BE2C (cell line): ENCODE measurements at regions not wholly inside any gene's neighbourhood (a gene's known extent, or its start where the extent isn't known, plus 50 kb on each side); places are given as distances from the start of the nearest gene placed in this dataset.

ENCODE experiments used
- DNase-seq: peaks from one replicate; pipeline ENCODE4 v3.0.0-alpha.2; 2020
- H3K27me3 ChIP-seq: fragments of 250-450 bp; sonication (Bioruptor Pico); 2 replicates; pipeline ENCODE4 v1.5.1; 2020; ENCODE audit warnings: mild to moderate bottlenecking
- H3K36me3 ChIP-seq: fragments of 250-450 bp; sonication (Bioruptor Pico); 2 replicates; pipeline ENCODE4 v1.5.1; 2020; ENCODE audit warnings: mild to moderate bottlenecking
- H3K4me1 ChIP-seq: fragments of 250-450 bp; sonication (Bioruptor Pico); 2 replicates; pipeline ENCODE4 v1.5.1; 2020
- H3K4me3 ChIP-seq: 2 replicates; pipeline ENCODE4 v1.5.1; 2011; ENCODE audit warnings: low read depth, low read length
- H3K9me3 ChIP-seq: fragments of 250-450 bp; sonication (Bioruptor Pico); 2 replicates; pipeline ENCODE4 v1.5.1; 2020
- TF ChIP-seq, protein P1 (sequence below): IDR thresholded peaks from 2 replicates; pipeline ENCODE4 v1.5.1; 2012; ENCODE audit warnings: mild to moderate bottlenecking, low read depth, low read length

DNA sequence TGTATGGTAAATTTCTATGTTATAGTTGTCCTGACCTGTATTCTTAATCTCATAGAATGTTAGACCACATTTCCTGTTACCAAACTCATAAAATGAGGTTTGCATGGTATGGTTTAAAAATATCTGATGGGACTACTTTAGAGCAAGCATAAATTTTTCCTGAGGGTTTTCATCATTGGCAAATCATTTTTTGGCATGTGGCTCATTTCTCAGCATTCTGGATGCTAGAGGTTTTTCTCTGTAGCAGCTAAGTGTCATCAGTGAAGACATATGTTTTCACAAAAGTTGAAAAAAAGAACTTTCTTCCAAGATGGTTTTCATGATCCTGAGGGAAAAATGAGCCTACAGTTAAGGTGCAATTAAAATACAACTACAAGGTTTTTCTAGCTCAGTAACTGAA is 503.5 kb upstream of the FAM47C start:
- Histone ChIP-seq H3K4me1 (no peaks in the 10 kb centered on the region), H3K27me3 (no peaks in the 10 kb centered on the region), H3K4me3 (no peak overlapping the region), H3K36me3 (no peaks in the 10 kb centered on the region), H3K9me3 (no peaks in the 10 kb centered on the region)
- no peak for DNase-seq
- TF ChIP-seq, protein P1, sequence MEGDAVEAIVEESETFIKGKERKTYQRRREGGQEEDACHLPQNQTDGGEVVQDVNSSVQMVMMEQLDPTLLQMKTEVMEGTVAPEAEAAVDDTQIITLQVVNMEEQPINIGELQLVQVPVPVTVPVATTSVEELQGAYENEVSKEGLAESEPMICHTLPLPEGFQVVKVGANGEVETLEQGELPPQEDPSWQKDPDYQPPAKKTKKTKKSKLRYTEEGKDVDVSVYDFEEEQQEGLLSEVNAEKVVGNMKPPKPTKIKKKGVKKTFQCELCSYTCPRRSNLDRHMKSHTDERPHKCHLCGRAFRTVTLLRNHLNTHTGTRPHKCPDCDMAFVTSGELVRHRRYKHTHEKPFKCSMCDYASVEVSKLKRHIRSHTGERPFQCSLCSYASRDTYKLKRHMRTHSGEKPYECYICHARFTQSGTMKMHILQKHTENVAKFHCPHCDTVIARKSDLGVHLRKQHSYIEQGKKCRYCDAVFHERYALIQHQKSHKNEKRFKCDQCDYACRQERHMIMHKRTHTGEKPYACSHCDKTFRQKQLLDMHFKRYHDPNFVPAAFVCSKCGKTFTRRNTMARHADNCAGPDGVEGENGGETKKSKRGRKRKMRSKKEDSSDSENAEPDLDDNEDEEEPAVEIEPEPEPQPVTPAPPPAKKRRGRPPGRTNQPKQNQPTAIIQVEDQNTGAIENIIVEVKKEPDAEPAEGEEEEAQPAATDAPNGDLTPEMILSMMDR, result no peak

DNA sequence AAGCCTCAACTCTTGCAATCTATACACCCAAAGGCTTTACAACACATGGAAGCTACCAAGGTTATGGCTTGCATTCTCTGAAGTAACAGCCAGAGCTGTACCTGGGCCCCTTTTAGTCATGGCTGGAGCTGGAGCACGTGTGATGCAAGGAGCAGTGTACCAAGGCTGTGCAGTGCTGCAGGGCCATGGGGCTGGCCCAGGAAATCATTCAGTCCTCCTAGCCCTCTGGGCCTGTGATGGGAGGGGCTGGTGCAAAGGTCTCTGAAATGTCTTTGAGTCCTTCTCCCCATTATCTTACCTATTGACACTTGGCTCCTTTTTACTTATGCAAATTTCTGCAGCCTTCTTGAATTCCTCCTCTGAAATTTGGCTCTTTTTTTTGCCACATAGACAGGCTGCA is 500.1 kb upstream of the FAM47C start:
- Histone ChIP-seq H3K9me3 (no peaks in the 10 kb centered on the region), H3K4me3 (no peak overlapping the region), H3K4me1 (no peaks in the 10 kb centered on the region), H3K27me3 (no peaks in the 10 kb centered on the region), H3K36me3 (no peaks in the 10 kb centered on the region)
- DNase-seq, result no peak
- TF ChIP-seq, protein P1, result no peak

DNA sequence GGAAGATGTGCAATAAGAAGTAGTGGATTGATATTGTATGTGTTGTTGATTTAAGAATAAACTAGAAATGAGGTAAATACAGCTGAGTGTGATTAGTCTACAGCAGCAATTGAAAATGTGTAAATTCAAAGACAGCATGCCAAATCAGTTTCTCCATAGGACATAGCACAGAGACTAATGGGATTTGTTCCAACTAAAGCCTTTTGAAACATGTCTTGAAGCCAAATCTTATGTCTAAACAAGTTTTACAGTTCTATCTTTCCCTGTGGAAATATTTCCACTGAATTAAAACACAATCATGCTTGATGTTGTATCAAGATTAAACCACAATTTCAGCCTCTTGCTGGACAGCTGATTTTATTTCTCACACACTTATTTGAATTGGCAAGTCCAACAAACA is 497.4 kb upstream of the FAM47C start:
- Histone ChIP-seq H3K36me3 (no peaks in the 10 kb centered on the region), H3K27me3 (no peaks in the 10 kb centered on the region)
- TF ChIP-seq, protein P1, result no peak

DNA sequence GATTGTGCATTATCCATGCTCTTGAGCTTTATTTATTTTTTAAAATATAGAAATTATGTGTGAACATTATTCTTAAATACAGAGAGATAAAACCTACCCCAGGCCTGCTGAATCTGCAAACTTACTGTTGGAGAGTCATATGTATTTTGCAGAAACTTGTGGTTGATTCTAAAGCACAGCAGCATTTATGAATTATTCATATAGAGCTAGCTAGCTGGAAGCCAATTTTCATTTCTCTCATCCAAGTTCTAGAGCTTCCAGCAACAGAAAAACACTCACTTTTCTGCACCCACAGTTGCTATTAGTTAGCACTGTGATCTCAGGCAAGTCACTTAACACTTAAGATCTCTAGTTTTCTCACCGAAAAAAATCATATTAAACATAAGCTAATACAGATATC is 479.5 kb upstream of the FAM47C start:
- H3K4me3 ChIP-seq, result no peak overlapping the region
- no peaks in the 10 kb centered on the region for H3K27me3 ChIP-seq
- no peaks in the 10 kb centered on the region for H3K9me3 ChIP-seq
- H3K36me3 ChIP-seq, result no peaks in the 10 kb centered on the region
- TF ChIP-seq, protein P1, result no peak
- no peaks in the 10 kb centered on the region for H3K4me1 ChIP-seq
- DNase-seq, result no peak

More for the DNA sequence above, 497.4 kb upstream of the FAM47C start:
- Histone ChIP-seq H3K4me1 (no peaks in the 10 kb centered on the region), H3K4me3 (no peak overlapping the region), H3K9me3 (no peaks in the 10 kb centered on the region)
- DNase-seq, result no peak

DNA sequence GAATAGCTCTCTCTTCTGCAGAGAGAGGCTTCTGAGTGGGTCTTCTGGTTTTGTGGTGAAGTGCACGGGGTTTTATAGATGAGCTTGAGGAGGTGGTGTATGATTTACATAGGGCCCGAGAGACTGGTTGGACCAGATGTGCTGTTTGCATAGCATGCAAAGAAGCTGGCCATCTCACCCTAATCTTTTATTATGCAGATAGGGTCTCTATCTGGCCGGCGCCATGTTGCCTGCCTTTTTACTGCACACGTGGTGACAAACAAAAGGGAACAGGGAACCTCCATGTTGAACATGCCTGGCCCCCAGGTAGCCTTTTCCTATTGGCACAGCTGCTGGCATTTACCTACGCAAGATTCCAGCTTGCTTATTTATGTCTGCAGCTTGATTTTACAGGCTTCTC is 473.3 kb upstream of the FAM47C start:
- Histone ChIP-seq H3K4me3 (no peak overlapping the region), H3K4me1 (no peaks in the 10 kb centered on the region), H3K27me3 (no peaks in the 10 kb centered on the region), H3K36me3 (no peaks in the 10 kb centered on the region), H3K9me3 (no peaks in the 10 kb centered on the region)
- no peak for DNase-seq
- TF ChIP-seq, protein P1, result no peak

DNA sequence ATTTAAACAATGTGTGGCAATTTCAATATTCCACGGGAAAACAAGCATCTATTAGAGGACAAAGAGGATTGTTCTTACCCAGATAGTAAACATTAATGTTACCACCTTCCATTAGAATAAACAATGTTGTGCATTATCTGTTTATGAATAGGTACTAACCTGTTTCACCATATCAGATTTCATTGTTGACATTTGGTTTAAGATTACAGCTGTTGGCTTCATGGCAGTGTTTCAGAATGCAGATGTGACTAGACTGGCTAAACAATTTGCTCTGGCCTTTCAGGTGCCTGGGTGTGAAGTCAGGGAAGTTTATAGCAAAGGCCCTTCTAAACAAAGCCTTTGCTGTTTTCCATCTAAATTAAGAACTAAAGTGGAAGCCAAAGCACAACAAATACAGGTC is 464.7 kb upstream of the FAM47C start:
- no peaks in the 10 kb centered on the region for H3K4me1 ChIP-seq
- H3K36me3 ChIP-seq, result no peaks in the 10 kb centered on the region
- TF ChIP-seq, protein P1, result no peak
- no peaks in the 10 kb centered on the region for H3K9me3 ChIP-seq
- H3K27me3 ChIP-seq, result no peaks in the 10 kb centered on the region
- H3K4me3 ChIP-seq, result no peak overlapping the region
- no peak for DNase-seq
